ENCODE measurements at regions not wholly inside any gene's neighbourhood (a gene's known extent, or its start where the extent isn't known, plus 50 kb on each side); places are given as distances from the start of the nearest gene placed in this dataset.

DNA sequence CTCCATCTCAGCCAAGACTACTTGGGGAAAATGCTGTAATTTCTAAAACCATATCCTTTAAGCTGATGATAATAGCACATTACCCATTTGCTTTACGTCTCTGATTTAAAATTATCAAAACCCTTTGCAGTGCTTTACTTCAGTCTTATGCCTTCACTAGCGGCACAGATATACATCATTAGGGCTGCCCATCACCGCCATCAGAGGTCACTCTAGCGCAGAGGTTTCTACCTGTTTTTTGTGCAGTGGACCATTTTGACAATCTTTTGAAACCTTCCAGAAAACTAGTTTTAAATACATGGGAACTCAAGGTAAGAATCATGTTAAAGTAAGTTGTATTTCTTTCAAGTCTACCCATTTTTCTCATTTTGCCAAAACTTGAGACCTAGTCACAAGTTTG, 592.5 kb downstream of the PPARGC1A start:
- no peak overlapping the region for H3K27ac ChIP-seq
- H3K4me3 ChIP-seq, result no peak overlapping the region

DNA sequence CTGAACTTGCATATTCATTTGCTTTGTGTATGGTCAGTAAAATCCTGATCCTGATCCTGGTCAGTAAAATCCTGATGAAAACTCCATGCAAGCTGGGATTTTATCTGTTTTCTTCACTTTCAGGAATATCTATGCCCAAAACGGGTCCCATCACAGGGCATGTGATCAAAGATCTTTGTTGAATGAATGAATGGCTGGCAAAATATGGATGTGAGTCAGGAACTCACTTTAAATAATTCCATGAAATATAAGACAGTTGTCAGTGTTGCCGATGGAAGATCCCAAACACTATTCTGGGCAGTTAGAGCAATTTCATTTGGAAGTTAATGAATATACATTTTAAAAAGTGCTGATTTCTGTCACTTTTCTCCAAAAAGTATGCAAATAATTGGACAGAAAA, 598.4 kb downstream of the GBA3 start:
- no peak overlapping the region for H3K4me3 ChIP-seq
- no peak overlapping the region for H3K27ac ChIP-seq

GRCh38 chr4:23290656-23291055, 597.9 kb downstream of the GBA3 start:
- Histone ChIP-seq H3K27ac (no peak overlapping the region), H3K4me3 (no peak overlapping the region)

- no peak overlapping the region for H3K4me3 ChIP-seq
- no peak overlapping the region for H3K27ac ChIP-seq
These were observed 586.7 kb downstream of the GBA3 start for GRCh38 chr4:23279377-23279986.

- Histone ChIP-seq H3K4me3 (no peak overlapping the region), H3K27ac (no peak overlapping the region)
These were observed 586.1 kb downstream of the GBA3 start for GRCh38 chr4:23278845-23279244.

- Histone ChIP-seq H3K4me3 (no peak overlapping the region), H3K27ac (no peak overlapping the region)
These were observed 583.3 kb downstream of the GBA3 start for GRCh38 chr4:23276076-23276475.

DNA sequence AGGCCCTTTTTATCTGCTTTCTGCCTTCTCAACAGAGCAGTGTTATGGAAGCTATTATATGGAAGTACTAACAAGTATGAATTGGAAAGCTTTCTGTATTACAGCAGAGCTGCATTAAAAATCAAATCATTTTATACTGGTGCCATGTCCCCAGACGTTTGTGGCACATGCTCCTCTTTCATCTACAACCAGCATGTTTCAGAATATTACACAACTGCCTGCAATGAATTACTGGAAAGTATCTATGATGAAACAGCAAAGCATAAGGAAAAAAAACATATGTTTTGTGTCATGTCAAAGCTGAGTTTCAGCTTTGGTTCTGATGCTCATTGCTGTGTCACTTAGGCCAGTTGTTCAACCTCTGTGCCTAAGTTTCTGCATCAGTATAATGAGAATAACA, 576.8 kb downstream of the GBA3 start:
- Histone ChIP-seq H3K4me3 (no peak overlapping the region), H3K27ac (no peak overlapping the region)

- H3K27ac ChIP-seq, result no peak overlapping the region
These were observed 575.5 kb downstream of the GBA3 start for GRCh38 chr4:23268072-23268771.

GRCh38 chr4:23266401-23266800, 573.7 kb downstream of the GBA3 start:
- no peak overlapping the region for H3K4me3 ChIP-seq
- H3K27ac ChIP-seq, result no peak overlapping the region

More at GRCh38 chr4:23268072-23268771, 575.5 kb downstream of the GBA3 start:
- H3K4me3 ChIP-seq, result no peak overlapping the region

- H3K4me3 ChIP-seq, result no peak overlapping the region
- H3K27ac ChIP-seq, result no peak overlapping the region
These were observed 567.8 kb downstream of the GBA3 start for GRCh38 chr4:23260511-23260910.

- H3K4me3 ChIP-seq, result no peak overlapping the region
- no peak overlapping the region for H3K27ac ChIP-seq
These were observed 552.6 kb downstream of the GBA3 start for GRCh38 chr4:23245203-23245832.

- H3K27ac ChIP-seq, result no peak overlapping the region
- H3K4me3 ChIP-seq, result no peak overlapping the region
These were observed 550.2 kb downstream of the GBA3 start for GRCh38 chr4:23242962-23243361.

DNA sequence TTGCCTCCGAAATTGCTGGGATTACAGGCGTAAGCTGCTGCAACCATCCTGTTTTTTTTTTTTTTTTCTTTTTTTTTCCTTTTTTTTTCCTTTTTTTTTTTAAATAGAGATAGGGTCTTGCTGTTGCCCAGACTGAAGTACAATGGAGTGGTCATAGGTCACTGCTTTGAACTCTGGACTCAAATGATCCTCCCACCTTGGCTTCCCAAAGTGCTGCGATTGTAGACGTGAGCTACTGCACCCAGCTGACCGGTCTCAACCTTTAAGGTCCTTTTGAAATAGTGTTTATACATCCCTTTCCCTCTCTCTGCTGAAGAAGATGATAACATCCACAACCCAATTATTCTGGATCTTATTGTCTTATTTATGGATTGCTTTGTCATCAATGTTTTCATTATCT, 548.7 kb downstream of the GBA3 start:
- Histone ChIP-seq H3K27ac (no peak overlapping the region), H3K4me3 (no peak overlapping the region)

DNA sequence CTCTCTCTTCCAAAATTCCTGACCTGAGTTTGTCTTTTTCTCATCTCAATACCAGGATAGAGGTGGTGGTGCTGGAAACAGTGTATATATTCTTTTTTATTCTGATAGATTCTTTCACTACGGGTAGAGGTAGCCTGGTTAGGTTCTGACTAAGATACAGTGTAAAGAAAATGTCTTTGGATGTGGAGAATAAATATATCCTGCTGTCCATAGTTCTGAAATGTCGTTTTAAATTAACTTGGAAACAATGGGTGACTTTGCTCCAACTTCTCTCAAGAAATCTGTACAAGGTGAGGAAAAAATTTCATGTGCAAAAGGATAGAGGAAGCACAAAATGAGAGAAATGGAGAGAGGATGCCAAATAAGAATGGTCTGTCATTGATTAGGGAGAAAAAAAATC, 546.1 kb downstream of the GBA3 start:
- no peak overlapping the region for H3K27ac ChIP-seq
- no peak overlapping the region for H3K4me3 ChIP-seq

GRCh38 chr4:23237771-23238170, 545.0 kb downstream of the GBA3 start:
- Histone ChIP-seq H3K4me3 (no peak overlapping the region), H3K27ac (no peak overlapping the region)

DNA sequence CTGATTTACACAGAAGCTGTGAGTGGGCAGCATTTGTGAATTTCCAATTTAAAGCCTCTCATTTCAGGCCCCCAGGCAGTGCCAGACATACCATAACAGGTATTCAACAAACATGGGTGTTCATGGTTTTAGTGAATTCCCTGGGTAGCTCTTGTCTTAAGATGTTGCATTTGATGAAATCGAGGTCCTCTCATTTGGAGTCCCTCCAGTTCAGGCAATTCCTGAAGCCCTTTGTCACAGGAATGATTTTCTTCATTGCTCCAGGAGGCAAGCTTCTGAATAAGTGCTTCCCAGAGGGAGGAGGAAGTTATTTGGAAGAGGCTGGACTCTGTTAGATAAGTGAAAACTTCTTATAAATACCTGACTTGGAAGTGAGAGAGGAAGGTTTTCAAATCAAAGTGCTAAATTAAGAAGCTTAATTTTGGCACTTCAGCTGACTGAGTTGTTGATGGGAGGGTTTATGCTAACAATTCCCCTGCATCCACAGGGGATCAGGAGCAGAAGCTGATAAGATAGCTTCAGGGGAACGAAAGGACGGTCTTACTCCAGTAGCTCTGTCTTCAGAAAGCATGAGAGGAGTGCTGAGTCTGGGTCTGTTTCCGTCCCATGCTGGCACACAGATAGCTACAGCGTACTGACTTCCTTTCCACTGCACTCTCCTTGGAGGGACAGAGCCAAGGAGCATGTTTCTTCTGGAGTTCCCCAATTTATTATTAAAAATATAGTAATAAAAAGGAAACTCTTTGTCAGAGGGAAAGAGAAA, 543.1 kb downstream of the GBA3 start:
- no peak overlapping the region for H3K27ac ChIP-seq
- no peak overlapping the region for H3K4me3 ChIP-seq

- no peak overlapping the region for H3K4me3 ChIP-seq
- H3K27ac ChIP-seq, result no peak overlapping the region
These were observed 542.0 kb downstream of the GBA3 start for GRCh38 chr4:23234716-23235115.

- Histone ChIP-seq H3K27ac (no peak overlapping the region), H3K4me3 (no peak overlapping the region)
These were observed 541.3 kb downstream of the GBA3 start for GRCh38 chr4:23234018-23234417.

DNA sequence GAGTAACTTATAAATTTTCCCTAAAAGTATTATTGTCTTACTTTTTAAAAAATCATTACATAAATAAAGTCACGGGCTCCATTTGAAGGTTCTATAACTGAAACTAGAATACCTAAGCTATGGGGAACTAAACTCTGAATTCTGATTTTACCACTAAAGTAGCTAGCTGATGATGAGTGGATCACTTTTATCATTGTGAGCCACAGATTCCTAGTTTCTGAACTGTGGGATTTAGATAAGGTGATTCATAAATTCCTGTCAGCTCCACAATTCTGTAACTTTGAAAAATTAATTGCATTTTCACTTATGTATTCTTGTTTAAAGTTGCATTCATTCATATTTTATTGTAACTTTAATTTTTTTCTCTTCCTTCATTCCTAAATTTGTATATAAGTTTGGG, 540.9 kb downstream of the GBA3 start:
- Histone ChIP-seq H3K4me3 (no peak overlapping the region), H3K27ac (no peak overlapping the region)

- no peak overlapping the region for H3K27ac ChIP-seq
- H3K4me3 ChIP-seq, result no peak overlapping the region
These were observed 540.2 kb downstream of the GBA3 start for GRCh38 chr4:23232987-23233386.

DNA sequence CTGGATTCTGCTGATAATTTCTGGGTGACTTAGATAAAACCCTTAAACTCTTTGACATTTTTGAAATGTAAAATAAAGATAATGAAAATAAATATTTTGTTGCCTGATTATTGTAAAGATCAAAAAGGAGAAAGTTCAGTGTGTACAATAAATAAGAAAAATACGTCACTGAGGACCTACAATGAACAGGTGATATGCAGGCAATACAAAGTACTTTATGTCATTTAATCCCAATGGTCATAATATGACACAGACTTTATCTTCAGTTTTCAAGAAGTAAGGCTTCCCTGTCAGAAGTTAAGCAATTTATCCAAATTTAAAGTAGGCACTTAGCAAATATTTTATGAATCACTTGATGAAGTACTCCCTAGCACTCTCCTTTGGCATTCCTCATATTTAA, 532.8 kb downstream of the GBA3 start:
- Histone ChIP-seq H3K4me3 (no peak overlapping the region), H3K27ac (no peak overlapping the region)
